ENCODE measurements at regions not wholly inside any gene's neighbourhood (a gene's known extent, or its start where the extent isn't known, plus 50 kb on each side); places are given as distances from the start of the nearest gene placed in this dataset.

DNA sequence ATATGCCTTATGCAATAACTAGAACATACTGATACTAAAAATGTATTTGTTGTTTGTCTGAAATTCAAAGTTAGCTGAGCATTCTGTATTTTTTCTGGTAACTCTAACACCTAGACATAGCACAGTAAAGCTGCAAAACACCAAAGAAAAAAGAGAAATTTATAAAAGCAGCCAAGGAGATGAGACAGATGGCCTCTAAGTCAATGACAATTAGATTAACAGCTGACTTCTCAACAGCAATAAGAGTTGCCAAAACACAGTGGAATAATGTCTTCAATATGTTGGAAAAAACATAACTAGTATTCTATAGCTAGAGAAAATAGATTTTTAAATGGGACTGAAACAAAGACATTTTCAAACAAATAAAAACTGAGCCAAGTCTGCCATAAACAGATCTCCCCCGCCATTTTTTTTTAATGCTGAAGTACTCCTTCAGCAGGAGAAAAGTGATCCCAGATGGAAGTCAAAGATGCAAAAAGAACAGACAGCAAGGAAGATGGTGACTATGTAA, 81.3 kb downstream of the SYF2 start:
- no peak for TF ChIP-seq POLR2A (IDR thresholded peaks at IDR 0.05)
- TF ChIP-seq, protein P1, sequence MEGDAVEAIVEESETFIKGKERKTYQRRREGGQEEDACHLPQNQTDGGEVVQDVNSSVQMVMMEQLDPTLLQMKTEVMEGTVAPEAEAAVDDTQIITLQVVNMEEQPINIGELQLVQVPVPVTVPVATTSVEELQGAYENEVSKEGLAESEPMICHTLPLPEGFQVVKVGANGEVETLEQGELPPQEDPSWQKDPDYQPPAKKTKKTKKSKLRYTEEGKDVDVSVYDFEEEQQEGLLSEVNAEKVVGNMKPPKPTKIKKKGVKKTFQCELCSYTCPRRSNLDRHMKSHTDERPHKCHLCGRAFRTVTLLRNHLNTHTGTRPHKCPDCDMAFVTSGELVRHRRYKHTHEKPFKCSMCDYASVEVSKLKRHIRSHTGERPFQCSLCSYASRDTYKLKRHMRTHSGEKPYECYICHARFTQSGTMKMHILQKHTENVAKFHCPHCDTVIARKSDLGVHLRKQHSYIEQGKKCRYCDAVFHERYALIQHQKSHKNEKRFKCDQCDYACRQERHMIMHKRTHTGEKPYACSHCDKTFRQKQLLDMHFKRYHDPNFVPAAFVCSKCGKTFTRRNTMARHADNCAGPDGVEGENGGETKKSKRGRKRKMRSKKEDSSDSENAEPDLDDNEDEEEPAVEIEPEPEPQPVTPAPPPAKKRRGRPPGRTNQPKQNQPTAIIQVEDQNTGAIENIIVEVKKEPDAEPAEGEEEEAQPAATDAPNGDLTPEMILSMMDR (IDR thresholded peaks at IDR 0.05): no peak
